ENCODE measurements at regions not wholly inside any gene's neighbourhood (a gene's known extent, or its start where the extent isn't known, plus 50 kb on each side); places are given as distances from the start of the nearest gene placed in this dataset.

GRCh38 chr6:81308577-81309279 is 443.8 kb downstream of the TENT5A start:
- TF ChIP-seq CTCF (IDR thresholded peaks at IDR 0.05; ENCODE audit: low read depth, low read length, missing control alignments): no peak
- H3K4me3 ChIP-seq (ENCODE audit: low read depth, low read length): no peak overlapping the region
- no peak for DNase-seq (ENCODE audit: low read depth)

- DNase-seq (ENCODE audit: low read depth): no peak
- no peak for TF ChIP-seq CTCF (IDR thresholded peaks at IDR 0.05; ENCODE audit: low read depth, low read length, missing control alignments)
- H3K4me3 ChIP-seq (ENCODE audit: low read depth, low read length): no peak overlapping the region
Measured at GRCh38 chr6:81307651-81308214, 444.7 kb downstream of the TENT5A start.

- DNase-seq (ENCODE audit: low read depth): no peak
- H3K4me3 ChIP-seq (ENCODE audit: low read depth, low read length): no peak overlapping the region
- TF ChIP-seq CTCF (IDR thresholded peaks at IDR 0.05; ENCODE audit: low read depth, low read length, missing control alignments): no peak
Measured at GRCh38 chr6:81304466-81304865, 448.0 kb downstream of the TENT5A start.

- no peak for TF ChIP-seq CTCF (IDR thresholded peaks at IDR 0.05; ENCODE audit: low read depth, low read length, missing control alignments)
- DNase-seq (ENCODE audit: low read depth): no peak
- H3K4me3 ChIP-seq (ENCODE audit: low read depth, low read length): no peak overlapping the region
Measured at GRCh38 chr6:81300961-81301360, 451.5 kb downstream of the TENT5A start.

GRCh38 chr6:81298751-81299150 is 453.7 kb downstream of the TENT5A start:
- H3K4me3 ChIP-seq (ENCODE audit: low read depth, low read length): no peak overlapping the region
- no peak for DNase-seq (ENCODE audit: low read depth)
- TF ChIP-seq CTCF (IDR thresholded peaks at IDR 0.05; ENCODE audit: low read depth, low read length, missing control alignments): no peak

- no peak for TF ChIP-seq CTCF (IDR thresholded peaks at IDR 0.05; ENCODE audit: low read depth, low read length, missing control alignments)
- no peak overlapping the region for H3K4me3 ChIP-seq (ENCODE audit: low read depth, low read length)
- DNase-seq (ENCODE audit: low read depth): no peak
Measured at GRCh38 chr6:81295310-81295709, 457.2 kb downstream of the TENT5A start.

- no peak for DNase-seq (ENCODE audit: low read depth)
- H3K4me3 ChIP-seq (ENCODE audit: low read depth, low read length): no peak overlapping the region
- no peak for TF ChIP-seq CTCF (IDR thresholded peaks at IDR 0.05; ENCODE audit: low read depth, low read length, missing control alignments)
Measured at GRCh38 chr6:81293896-81294295, 458.6 kb downstream of the TENT5A start.

Measured in GM12864 (cell line).